NCI-H2107 treated with DMSO at 0.1 percent for 48 hours (cell line): ENCODE measurements at regions not wholly inside any gene's neighbourhood (a gene's known extent, or its start where the extent isn't known, plus 50 kb on each side); places are given as distances from the start of the nearest gene placed in this dataset.
"Not testable (repeated sequence)": the region's sequence is repeated elsewhere in the genome, so short reads cannot be mapped to it uniquely, and the experiment has no call there.

Experiments
- DNase-seq: peaks from one replicate; lab custom pipeline; 2025; ENCODE audit not compliant: unreplicated experiment; lab: John Stamatoyannopoulos, UW

DNA sequence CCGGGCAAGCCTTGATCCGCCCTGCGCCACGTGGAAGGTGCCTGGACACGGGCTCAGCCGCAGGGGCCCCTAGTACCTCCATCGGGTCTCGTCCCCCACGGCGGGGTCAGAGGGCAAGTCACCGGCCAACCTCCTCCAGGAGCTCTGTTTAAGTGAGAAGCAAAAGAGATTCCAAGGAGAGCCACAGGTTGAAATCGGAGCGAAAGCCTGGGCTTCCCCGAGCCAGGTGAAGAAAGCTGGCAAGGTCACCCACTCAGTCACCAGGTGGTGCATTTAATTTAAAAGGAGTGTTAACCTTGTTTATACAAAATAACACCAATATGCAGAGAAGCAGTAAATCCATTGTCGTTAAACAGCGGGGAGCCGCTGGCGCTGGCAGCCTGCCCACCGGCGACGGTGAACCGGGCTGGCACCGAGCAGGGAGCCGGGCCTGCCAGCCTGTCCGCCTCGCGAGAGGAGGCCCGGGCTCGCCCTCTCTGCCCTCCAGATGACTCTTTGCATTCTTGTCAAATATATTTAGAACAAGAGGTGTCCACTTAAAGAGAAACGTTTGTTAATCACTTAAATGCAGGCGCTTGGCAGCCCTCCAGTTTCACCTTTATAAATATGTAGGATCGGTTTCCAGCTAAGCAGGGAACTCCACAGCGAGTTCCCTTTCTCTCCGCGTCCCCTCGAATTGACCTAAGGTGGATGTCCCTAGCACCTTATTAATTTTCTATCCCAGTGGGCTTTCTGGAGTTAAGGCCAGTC lies 277.3 kb upstream of the NR2F2 start:
- DNase-seq: peak; percentile 70

DNA sequence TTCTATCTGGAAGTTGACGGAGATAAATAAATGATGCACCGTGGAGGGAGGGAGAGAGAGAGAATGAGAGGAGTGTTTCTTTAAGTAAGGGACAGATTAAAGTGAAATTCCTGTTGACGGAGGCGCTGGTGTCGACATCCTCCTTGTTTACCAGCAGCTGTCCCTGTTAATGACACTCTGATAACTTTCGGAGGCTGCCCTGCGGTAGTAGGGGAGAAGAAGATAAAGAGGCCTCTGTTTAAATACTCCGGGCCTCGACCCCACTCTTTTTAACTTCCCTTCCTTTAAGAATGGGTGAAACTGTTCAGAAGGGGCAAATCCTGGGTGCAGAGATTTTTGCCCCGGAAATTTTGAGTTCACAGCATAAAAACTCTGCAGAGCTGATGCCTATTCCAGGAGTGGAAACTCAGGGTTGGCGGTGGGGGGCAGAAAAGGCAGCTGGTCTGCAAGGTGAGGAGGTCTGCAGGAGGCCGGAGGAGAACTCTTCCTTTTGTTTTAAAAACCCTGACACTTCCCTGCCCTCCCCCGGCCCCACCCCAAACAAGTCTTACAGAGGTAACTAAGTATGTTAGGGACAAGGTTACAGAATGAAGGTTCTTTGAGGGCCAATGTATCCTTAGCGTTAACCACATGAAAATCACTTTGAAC lies 276.6 kb upstream of the NR2F2 start:
- no peak for DNase-seq

DNA sequence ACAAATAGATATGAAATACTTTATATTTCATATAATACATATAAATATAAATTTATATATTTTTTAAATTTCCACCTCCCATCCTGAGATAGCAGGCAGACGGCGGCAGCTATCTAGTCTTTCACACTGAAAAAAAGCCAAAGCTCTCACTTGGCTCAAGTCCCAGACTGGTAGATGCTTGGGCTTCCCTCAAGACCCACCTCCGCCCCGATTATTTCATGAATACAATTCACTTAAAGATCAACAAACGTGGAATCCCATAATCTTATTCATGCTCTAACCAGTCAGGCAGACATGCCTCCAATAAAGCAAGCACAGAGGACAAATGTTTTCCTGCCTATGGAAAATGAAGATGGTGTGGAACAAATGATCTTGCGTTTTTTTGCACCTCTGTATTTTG lies 275.9 kb upstream of the NR2F2 start:
- DNase-seq: no peak

DNA sequence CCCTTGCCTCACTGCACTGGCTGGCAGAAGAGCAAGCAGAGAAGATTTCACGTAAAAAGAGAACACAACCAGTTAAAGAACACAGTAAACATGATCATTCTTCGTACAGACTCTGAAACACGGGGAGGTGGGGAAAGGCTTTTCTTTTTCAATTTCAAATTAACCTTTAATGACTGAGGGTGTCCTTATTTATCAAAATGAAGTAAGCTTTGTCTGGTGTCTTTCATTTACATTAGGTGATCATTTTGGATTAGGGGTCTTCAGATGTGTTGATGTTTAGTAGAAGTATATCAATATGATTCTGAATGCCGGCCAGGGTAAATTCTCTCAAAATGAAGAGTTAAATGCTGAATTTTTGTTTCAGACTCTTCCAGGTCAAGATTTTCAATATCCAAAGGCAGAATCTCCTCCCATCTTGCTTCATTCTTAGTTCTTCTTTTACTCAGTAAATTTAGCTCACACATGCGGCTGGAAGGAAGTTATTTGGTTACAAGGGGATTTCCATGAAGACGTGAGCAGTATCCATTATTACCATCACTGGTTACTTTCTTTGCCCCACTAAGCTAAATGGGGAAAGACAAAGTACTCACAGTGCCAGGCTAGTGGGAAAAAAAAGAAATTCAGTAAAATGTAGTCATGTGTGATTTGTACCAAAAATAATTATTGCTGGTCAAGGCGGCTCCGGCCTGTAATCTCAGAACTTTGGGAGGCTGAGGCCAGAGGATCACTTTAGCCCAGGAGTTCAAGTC lies 272.2 kb upstream of the NR2F2 start:
- no peak for DNase-seq

DNA sequence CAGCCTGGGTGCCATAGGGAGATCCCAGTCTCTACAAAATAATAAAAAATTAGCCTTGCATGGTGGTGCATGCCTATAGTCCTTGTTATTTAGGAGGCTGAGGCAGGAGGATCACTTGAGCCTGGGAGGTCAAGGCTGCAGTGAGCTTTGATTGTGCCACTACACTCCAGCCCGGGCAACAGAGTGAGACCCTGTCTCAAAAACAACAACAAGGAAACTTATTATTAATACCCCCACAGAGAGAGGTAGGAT lies 271.7 kb upstream of the NR2F2 start:
- not testable (repeated sequence) for DNase-seq

DNA sequence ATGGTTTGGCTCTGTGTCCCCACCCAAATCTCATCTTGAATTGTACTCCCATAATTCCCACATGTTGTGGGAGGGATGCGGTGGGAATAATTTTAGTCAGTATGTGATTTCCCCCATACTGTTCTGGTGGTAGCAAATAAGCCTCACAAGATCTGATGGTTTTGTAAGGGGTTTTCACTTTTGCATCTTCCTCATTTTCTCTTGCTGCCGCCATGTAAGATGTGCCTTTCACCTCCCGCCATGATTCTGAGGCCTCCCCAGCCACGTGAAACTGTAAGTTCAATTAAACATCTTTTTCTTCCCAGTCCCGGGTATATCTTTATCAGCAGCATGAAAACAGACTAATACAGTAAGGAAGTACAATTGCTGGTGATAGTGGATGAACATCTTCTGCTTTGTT lies 269.9 kb upstream of the NR2F2 start:
- DNase-seq: not testable (repeated sequence)

DNA sequence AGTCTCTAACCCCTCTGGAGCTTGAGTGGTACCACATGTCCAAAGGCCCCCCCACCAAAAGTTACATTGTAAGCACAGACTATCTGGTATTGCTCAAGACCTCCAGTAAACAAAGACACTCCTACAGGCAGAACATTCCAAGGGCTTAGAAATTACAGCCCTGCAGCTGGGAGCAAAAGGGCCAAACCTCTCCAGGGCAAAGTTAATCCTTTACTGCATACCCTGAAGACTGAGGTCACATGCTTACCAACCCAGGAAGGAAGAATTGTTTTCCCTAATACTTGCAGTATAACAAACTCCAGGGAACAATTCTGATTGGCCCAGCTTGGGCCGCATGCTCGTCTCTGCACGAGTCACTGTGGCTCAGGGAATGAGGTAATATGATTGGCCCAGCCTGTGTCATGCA lies 266.1 kb upstream of the NR2F2 start:
- no peak for DNase-seq

DNA sequence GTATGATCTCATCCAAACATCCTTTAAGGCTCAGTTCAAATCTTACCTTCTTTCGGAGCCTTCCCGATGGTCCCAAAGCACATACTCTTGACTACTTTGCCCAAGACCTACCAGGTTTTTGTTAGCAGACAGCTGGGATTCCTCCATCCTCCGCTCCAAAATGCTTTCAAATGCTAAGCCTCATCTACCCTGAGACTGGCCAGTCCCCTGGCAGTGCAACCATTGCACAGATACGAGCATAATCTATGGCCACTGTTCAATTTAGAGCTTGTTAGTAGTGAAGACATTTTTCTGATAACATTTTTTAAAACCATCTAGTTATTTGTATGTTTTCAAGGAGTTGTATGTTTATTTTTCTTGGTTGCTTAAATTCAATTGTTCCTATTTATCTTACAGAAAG lies 264.4 kb upstream of the NR2F2 start:
- no peak for DNase-seq

DNA sequence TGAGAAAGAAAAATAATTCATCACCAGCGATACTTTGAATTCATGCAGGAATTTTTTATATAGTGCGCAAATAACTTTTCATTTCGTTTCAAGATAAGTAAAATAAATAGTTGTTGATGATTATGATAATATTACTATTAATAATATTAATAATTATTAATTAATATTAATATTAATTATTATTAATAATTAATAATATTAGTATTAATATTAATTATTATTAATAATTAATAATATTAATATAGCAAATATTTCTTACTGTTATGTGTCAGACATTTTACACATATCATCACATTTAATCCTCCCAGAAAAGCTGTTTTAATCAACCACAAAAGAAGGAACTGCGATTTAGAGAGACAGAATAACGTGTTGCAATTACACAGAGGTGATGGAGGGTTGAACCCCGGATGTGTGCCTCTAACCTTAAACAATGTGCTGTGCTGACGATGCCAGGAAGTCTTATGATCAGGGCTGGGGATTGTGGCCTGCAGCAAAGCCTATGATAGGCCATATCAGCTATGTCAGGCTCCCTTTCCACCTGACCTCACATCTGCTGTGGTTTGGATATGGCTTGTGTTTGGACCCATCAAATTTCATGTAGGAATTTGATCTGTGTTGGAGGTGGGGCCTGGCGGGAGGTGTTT lies 263.5 kb upstream of the NR2F2 start:
- peak; percentile 51 for DNase-seq

DNA sequence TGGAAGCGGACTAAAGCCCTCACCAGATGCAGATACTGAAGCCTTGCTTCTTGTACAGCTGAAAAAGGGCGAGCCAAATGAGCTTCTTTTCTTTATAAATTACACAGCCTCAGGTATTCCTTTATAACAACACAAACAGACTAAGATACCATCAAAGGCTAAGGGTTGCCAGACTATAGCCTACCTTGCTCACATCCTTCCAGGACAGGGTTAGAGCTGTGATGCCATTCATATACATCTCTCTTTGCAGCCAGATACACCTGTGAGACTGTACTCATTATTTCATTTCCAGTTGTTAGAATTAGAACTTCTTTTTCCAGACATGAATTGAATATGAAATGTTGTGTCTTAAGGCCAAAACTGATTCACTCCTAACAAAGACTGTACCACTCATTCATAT lies 262.8 kb upstream of the NR2F2 start:
- no peak for DNase-seq

DNA sequence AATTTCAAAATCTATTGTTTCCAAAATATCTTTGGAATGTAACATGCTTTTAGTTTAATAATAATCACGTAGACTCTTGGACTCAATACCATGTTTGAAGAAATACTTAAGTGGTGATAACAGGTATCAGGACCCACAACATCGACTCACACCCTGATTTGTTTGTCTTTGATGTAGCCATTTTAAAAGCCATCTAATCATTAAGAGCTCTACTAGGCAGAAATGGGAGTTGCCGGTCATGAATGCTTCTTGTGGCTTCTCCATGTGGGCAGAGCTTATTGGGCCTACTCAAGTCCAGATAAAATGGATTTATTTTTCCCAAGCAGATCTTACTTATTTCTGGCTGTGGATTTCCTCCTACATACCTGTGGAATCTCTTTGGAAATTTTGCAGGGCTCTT lies 261.6 kb upstream of the NR2F2 start:
- DNase-seq: no peak

DNA sequence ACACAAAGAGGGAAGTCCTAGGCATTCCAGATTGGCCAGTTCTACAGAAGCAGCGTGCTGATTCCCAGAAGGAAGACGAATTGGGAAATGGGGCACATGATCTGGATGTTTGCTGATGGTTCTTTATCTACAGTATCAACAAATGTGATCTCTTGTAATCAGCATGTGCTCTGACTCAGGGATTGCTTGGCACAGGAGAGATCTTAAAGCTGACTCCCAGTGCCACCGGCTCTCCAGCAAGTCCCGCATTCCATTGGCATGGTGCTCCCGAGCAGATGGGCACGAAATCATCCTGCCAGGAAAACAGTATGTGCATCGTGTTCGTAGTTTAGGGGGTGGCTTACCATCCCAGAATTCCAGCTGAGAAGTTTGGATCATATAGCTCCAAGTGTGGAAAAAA lies 259.9 kb upstream of the NR2F2 start:
- no peak for DNase-seq

DNA sequence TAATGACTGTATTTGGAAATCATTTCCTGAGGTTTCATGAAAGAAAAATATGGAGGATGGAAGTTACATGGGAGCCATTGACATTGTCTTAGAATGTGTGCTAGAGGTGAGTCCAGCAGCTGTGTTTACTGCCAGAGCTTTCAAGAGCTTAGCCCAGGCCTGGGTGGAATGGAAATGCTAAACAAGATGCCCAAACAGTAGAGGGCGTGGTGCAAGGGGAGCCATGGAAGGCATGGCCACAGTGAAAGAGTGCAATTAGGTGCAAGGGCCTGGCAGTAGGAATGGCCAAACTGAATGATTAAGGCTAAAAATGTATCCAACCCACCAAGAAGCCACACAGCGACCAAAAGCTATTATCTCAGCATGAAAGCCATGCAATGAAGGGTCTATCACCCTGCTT lies 257.7 kb upstream of the NR2F2 start:
- no peak for DNase-seq

DNA sequence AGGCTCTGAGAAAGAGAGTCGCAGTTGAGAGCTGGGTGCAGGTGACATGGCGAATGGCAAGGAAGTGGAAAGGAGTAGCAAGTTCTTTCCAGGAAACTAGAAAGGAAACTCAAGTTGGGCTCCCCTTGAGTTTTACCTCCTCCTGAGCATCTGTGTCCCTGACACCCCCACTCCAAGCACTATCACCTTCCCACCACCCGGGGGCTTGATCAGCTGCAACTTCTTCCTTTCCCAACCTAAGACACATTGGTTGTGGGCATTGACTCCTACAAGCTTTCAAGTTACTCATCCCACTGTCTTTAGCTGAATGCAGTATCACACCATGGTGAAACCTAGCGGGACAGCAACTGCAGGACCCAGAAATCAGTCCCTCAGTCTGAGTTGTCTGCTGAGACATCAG lies 256.6 kb upstream of the NR2F2 start:
- no peak for DNase-seq

DNA sequence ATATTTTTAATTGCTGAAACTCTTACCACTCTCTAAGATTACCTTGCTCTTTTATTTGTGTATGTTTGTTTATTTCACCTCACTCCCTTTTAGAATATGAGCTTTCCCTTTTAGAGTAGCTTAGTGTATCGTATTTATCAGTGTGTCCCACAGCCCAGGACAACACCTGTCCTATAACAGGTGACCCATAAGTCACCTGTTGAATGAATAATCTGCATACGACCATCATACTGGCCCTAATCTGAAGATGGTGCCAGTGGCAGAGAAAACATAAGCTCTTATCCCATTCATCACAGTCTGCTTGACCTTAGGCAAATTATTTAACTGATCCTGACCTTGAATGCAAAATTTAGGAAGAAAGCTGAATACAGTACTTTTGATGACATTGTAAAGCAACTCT lies 254.6 kb upstream of the NR2F2 start:
- no peak for DNase-seq

DNA sequence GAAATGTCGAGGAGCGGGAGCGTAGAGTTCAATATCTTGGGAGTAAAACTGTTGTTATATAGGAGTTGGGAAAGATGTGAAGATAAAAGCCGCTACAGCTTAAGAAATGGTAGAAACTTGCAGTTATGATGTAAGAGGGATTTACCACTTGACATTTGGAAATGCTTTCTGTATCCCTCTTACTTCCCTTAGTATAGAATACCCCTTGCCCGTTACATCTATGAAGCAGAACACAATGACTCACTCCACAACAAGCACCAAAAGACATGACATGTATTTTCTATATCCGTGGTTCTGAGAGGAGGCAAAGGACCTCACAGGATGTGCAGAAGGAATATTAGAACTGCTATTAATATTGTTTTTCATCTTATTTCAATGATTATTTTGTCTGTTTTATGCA lies 254.2 kb upstream of the NR2F2 start:
- no peak for DNase-seq

DNA sequence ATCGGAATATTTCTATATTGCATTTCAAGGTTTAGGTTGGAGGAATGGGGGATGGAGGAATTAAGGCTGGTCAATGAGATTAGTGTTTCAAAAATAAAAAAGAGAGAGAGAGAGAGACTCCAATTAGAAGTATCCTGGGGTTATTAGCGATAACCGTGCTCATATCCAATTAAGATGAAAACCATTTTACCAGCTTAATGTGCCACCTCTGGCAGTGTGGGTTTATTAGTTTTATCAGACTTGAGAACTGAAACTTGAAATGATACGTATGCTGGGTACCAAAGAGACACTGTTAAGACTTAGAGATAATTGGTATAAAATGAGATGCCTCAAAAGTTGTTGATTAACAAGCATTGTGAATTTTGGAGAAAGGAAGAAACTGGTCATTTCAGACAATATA lies 251.5 kb upstream of the NR2F2 start:
- no peak for DNase-seq

DNA sequence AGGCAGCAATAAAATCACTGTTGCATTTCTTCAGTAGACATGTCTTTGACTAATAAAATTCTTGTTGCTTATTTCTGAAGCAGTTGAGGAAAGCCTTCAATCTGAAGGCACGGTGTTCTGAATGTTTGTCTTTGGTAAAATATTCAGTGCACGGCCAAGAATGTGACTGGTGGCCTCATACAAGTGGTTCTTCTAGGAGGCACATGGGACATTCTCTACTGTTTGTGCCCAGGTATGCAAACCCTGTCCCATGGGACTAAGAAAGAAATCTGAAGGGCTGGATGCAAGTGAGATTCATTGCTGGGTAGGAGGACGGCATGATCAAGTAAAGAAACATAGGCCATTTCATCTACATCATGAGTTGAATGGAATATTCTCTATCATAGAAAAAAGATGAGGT lies 250.6 kb upstream of the NR2F2 start:
- DNase-seq: no peak

DNA sequence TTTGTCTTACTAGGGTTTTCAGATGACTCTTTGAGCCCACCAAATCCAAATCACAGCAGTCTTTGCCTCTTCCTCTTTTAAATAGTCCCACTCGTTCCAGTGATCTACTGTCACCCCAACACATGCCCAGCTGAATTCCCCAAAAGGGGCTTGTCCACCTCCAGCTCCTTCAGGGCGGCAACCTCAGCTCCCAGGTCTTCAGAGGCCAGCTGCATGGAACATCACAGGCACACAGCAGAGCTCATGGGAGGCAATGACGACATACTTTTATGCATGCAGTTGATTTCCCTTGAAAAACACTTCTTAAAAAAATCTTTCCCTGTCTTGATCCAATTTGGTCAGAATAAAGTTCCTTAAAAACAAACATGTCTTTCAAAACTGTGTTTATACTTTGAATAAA lies 244.3 kb upstream of the NR2F2 start:
- DNase-seq: no peak

DNA sequence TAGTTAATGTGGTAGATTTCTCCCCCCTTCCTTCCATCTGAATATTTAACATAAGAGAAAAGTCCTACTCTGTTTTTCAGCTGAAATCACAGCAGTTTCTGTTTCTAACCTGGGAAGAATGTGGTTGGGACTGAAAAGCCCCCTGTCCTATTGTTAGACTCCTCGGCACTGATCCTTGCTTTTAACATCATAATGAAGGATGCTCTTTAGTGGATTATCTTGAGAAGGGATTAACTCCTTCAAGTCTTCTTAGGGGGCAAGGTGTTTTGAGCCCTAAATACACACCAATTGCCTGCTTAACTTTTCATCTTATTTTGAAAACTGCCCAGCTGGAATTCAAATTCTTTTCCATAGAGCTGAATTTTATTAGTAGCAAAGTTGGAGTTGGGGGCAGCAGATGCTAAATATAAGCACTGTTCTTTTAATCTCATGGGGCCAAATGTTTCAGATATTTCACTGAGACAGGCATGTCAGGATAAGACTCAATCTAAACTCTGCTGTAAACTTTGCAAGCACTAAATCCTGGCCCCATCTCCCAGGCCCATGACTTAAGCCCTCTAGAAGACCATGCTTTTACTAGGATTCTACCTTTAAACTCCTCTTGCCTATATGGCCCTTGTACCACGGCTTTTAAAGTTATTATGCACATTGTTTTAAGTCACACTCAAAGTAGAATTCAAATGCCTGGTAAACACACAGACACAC lies 243.2 kb upstream of the NR2F2 start:
- no peak for DNase-seq

DNA sequence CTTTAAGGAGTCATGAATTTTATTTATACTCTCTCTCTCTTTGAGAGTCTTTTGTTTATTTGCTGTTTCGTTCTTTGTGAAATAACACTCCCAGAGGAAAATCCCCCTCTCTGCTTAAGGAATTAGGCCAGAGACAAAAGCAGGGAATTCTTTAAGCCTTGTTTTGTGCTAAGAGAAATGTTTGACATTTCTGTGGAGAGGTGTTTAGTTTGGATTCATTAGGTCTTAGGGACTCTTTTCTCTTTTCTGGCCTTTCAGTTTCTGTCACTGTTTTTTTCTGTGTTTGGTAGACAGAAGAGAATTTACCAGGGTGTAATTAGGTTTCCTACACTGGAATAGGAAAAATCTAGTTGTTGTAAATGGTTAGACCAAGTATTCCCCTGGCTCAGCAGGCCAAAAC lies 241.8 kb upstream of the NR2F2 start:
- no peak for DNase-seq
